Fibroblast of the conjunctiva (primary cell): ENCODE measurements at regions not wholly inside any gene's neighbourhood (a gene's known extent, or its start where the extent isn't known, plus 50 kb on each side); places are given as distances from the start of the nearest gene placed in this dataset.
"Not testable (repeated sequence)": the region's sequence is repeated elsewhere in the genome, so short reads cannot be mapped to it uniquely, and the experiment has no call there.

Experiments used
- DNase-seq: peaks from one replicate; pipeline ENCODE4 v3.0.0-alpha.2; 2010; ENCODE audit warnings: low read depth

DNA sequence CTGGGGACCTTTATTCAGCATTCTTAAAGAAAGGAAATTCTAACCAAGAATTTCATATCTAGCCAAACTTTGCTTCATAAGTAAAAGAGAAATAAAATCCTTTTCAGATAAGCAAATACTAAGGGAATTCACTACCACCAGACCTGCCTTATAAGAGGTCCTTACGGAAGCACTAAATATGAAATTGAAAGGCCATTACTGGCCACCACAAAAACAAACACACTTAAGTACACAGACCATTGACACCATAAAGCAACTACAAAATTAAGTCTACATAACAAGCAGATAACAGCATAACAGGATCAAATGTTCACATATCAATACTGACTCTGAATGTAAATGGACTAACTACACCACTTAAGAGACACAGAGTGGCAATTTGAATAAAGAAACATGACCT, 361.4 kb upstream of the POU5F2 start:
- no peak for DNase-seq

- not testable (repeated sequence) for DNase-seq
These were observed 356.0 kb upstream of the POU5F2 start for GRCh38 chr5:94097384-94097783.

- no peak for DNase-seq
These were observed 353.5 kb upstream of the POU5F2 start for GRCh38 chr5:94094793-94095441.

- DNase-seq = no peak
These were observed 351.9 kb upstream of the POU5F2 start for GRCh38 chr5:94093300-94093699.

DNA sequence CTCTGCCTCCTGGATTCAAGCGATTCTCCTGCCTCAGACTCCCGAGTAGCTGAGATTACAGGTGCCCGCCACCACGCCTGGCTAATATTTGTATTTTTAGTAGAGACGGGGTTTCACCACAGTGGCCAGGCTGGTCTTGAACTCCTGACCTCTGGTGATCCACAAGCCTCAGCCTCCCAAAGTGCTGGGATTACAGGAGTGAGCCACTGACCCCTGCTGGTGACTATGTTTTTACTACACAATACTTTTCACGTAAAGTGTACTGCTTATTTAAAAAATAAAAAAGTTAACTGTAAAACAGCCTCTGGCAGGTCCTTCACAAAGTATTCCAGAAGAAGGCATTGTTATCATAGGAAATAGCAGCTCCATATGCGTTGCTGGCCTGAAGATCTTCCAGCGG, 345.2 kb upstream of the POU5F2 start:
- not testable (repeated sequence) for DNase-seq

GRCh38 chr5:94086194-94086593, 344.8 kb upstream of the POU5F2 start:
- no peak for DNase-seq

GRCh38 chr5:94082405-94082804, 341.0 kb upstream of the POU5F2 start:
- DNase-seq = no peak

GRCh38 chr5:94081088-94081487, 339.7 kb upstream of the POU5F2 start:
- no peak for DNase-seq

- DNase-seq = no peak
These were observed 339.0 kb upstream of the POU5F2 start for GRCh38 chr5:94080390-94080789.

- no peak for DNase-seq
These were observed 330.7 kb upstream of the POU5F2 start for GRCh38 chr5:94072116-94072515.

DNA sequence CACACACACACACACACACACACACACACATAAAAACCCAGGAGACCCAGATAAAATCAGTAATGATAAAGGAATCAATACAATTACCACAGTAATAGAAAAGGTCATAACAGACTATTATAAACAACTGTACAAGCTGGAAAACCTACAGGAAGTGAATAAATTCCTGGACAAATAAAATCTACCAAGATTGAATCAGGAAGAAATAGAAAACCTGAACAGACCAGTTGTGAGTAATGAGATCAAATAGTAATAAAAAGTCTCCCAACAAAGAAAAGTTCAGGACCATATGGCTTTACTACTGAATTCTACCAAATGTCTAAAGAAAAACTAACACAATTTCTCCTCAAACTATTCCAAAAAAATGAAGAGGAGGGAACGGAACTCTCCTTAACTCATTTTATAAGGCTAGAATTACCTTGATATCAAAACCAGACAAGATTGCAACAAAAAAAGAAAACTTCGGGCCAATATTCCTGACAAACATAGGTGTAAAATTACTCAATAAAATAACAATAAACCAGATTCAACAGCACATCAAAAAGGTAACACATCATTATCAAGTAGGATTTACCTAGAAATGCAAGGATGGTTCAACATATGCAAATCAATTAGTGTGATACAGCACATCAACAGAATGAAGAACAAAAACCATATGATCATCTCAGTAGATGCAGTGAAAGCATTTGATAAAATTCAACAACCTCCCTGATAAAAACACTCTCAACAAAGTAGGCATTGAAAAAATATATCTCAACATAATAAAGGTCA, 325.2 kb upstream of the POU5F2 start:
- DNase-seq = no peak

DNA sequence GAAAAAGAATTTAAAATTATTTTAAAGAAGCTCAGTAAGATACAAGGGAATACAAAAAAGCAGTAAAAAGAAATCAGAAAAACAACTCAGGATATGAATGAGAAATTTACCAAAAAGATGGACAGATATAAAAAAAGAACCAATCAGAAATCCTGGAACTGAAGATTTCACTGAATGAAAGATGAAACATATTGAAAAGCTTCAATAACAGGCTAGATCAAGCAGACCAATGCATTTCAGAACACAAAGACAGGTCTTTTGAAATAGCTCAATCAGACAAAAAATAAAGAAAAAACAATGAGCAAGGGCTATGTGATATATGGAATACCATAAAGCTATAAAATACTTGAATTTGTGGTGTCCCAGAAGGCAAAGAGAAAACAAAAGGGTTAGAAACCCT, 322.6 kb upstream of the POU5F2 start:
- no peak for DNase-seq

DNA sequence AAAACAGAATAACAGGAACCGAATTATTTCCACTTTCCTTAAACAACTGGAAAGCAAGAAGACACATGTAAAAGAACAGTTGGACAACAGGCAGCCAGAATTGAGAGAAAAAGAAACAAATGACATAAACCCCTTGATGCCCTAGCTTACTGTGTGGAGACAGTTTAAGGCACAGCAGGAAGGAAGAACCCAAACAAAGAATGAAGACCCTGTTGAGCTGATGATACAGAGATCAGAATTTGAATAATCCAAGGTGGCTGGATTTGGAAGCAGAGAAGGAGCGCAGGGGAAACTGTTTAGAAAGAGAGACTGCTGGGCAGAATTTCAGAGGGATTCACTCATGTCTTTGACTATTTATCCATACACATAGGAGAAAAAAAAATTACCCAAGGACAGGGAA, 316.3 kb upstream of the POU5F2 start:
- no peak for DNase-seq

- DNase-seq = no peak
These were observed 315.8 kb upstream of the POU5F2 start for GRCh38 chr5:94057217-94057616.

- not testable (repeated sequence) for DNase-seq
These were observed 308.0 kb upstream of the POU5F2 start for GRCh38 chr5:94049307-94049922.

DNA sequence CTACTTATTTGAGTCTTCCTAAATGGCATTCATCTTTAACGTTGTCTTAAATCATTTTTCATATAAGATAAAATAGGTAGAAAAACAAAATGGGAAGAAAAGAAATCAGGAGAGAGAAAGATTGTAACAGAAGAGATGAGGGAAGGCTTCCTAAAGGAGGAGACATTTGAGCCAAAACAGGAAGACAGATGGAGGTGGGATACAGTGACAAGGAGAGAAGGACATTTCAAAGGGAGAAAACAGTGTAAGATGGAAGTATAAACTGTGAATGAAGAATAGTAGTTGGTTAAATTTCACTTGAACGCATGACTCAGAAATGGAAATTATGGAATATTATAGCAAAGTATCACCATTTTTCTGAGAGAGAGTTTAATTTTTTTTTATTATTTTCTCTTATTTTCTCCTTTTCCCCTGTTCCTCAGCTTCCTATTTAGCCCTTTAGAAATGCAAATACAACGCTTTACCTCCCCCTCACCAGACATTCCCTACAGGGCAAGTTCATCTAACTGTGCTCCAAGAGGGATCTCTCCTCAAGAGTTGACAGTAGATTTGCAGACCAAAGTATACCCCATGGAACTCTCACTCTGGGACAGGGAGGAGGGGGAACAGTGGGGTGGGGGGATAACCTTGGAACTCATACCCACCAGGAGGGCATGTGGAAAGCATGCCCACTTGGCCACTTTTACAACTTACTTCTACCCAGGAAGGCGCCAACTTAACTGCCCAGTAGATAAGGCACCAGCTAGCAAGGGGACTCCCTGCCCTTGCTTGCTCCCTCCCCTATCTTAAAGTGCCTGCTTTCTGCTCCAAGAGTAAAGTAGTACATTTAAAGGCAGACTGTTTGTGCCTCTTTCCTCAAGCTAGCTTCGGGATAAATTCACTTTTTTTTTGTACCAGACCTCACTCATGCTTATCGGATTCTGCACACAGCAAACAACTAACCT, 304.7 kb upstream of the POU5F2 start:
- no peak for DNase-seq

- DNase-seq = no peak
These were observed 301.9 kb upstream of the POU5F2 start for GRCh38 chr5:94043311-94043710.

GRCh38 chr5:94040591-94041148, 299.3 kb upstream of the POU5F2 start:
- DNase-seq = no peak

- DNase-seq = no peak
These were observed 297.7 kb upstream of the POU5F2 start for GRCh38 chr5:94039101-94039500.

DNA sequence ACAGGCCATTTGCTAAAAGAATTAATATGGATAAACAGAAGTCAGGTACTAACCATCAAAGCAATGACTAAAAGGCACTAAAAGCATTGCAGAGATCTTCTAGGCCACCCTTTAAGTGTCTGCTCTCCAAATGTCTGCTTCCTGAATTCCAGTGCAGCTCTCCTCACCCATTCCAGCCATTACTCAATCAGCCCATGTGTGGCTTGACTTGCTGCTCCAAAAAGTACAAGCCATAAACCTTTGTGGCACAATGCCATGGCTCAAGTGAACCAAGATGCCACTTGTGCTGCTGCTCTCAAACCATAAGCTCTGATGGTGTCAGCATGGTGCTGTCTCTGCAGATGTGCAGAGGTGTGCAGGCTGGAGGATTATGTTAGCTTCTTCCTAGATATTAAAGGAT, 290.2 kb upstream of the POU5F2 start:
- DNase-seq = no peak

- DNase-seq = no peak
These were observed 286.6 kb upstream of the POU5F2 start for GRCh38 chr5:94028001-94028400.

DNA sequence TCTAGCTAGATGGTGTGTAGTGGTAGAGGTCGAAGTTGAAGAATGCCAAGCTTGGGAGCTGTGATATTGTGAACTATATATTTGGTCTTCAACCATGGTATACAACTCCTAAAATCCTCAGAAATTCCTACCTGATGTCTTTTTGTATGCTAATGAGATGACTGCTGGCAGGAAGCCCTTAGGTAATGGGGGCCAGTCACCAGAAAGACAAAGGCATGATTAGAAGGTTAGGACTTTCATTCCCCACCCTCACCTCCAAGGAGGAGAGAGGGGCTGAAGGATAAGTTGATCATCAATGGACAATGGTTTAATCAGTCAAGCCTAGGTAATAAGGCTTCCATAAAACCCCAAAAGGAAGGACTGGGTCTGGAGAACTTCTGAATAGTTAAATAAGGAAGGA, 285.7 kb upstream of the POU5F2 start:
- no peak for DNase-seq
